Left renal cortex interstitium (tissue), 4 donors: ENCODE measurements at regions not wholly inside any gene's neighbourhood (a gene's known extent, or its start where the extent isn't known, plus 50 kb on each side); places are given as distances from the start of the nearest gene placed in this dataset.
"Not testable (repeated sequence)": the region's sequence is repeated elsewhere in the genome, so short reads cannot be mapped to it uniquely, and the experiment has no call there.

ENCODE experiments used
- DNase-seq, 4 donors: peaks; one replicate each; pipeline ENCODE4 v3.0.0-alpha.2; 2013; ENCODE audit warnings: low read depth in 4 of 4, low spot score in 2 of 4, missing footprints in 1 of 4

- no peak for DNase-seq
Observed at GRCh38 chrX:46034868-46035267, 510.4 kb downstream of the ZNF674 start.

- no peak for DNase-seq
Observed at GRCh38 chrX:46029777-46030176, 515.4 kb downstream of the ZNF674 start.

GRCh38 chrX:46016296-46016695 is 528.9 kb downstream of the ZNF674 start:
- no peak for DNase-seq

- no peak for DNase-seq
Observed at GRCh38 chrX:46015653-46016052, 529.6 kb downstream of the ZNF674 start.

GRCh38 chrX:45992402-45993123 is 552.7 kb downstream of the ZNF674 start:
- no peak for DNase-seq

- DNase-seq = no peak
Observed at GRCh38 chrX:45986971-45987370, 558.2 kb downstream of the ZNF674 start.

- DNase-seq = no peak
Observed at GRCh38 chrX:45986081-45986480, 559.1 kb downstream of the ZNF674 start.

GRCh38 chrX:45982958-45983727 is 562.1 kb downstream of the ZNF674 start:
- not testable (repeated sequence) for DNase-seq

GRCh38 chrX:45980726-45981125 is 564.5 kb downstream of the ZNF674 start:
- no peak for DNase-seq

- no peak for DNase-seq
Observed at GRCh38 chrX:45975633-45976032, 569.6 kb downstream of the ZNF674 start.

- DNase-seq = no peak
Observed at GRCh38 chrX:45972636-45973035, 572.6 kb downstream of the ZNF674 start.

GRCh38 chrX:45959567-45959966 is 585.7 kb downstream of the ZNF674 start:
- DNase-seq = no peak

GRCh38 chrX:45956191-45956870 is 588.9 kb downstream of the ZNF674 start:
- no peak for DNase-seq

- DNase-seq = no peak
Observed at GRCh38 chrX:45955661-45956060, 589.6 kb downstream of the ZNF674 start.

- no peak for DNase-seq
Observed at GRCh38 chrX:45954026-45954425, 591.2 kb downstream of the ZNF674 start.

GRCh38 chrX:45952030-45952429 is 593.2 kb downstream of the ZNF674 start:
- no peak for DNase-seq

- no peak for DNase-seq
Observed at GRCh38 chrX:45935408-45935807, 609.8 kb downstream of the ZNF674 start.

- no peak for DNase-seq
Observed at GRCh38 chrX:45912316-45912715, 632.9 kb downstream of the ZNF674 start.

GRCh38 chrX:45907786-45908185 is 637.4 kb downstream of the ZNF674 start:
- no peak for DNase-seq

GRCh38 chrX:45903781-45904201 is 641.4 kb downstream of the ZNF674 start:
- no peak for DNase-seq

- no peak for DNase-seq
Observed at GRCh38 chrX:45900766-45901615, 644.2 kb downstream of the ZNF674 start.
